ENCODE measurements at regions not wholly inside any gene's neighbourhood (a gene's known extent, or its start where the extent isn't known, plus 50 kb on each side); places are given as distances from the start of the nearest gene placed in this dataset.

- TF ChIP-seq CTCF (conservative IDR thresholded peaks at IDR 0.05 in 1 of 2, IDR thresholded peaks at IDR 0.05 in 1 of 2; ENCODE audit: extremely low read depth in 1 of 2, insufficient read depth in 1 of 2, low read depth in 1 of 2, low read length in 2 of 2) (no peak), EZH2 (IDR thresholded peaks at IDR 0.05; ENCODE audit: borderline replicate concordance, low read length) (no peak)
Measured at GRCh38 chr6:87870556-87870955, 168.5 kb upstream of the AKIRIN2 start.
